ENCODE measurements at regions not wholly inside any gene's neighbourhood (a gene's known extent, or its start where the extent isn't known, plus 50 kb on each side); places are given as distances from the start of the nearest gene placed in this dataset.
A peak's percentile ranks its signal among the peaks of the same experiment; 100 is the strongest.

DNA sequence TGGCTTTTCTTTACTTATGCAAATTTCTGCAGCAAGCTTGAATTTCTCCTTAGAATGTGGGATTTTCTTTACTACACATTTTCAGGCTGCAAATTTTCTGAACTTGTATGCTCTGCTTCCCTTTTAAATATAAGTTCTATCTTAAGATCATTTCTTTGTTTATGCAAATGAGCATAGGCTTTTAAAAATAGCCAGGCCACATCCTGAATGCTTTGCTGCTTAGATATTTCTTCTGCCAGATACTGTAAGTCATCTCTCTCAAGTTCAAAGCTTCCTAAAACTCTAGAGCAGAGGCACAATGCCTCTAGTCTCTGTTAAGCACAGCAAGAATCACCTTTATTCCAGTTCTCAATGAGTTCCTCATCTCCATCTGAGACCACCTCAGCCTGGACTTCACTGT, 685.9 kb upstream of the LRRC4C start:
- Histone ChIP-seq H3K9ac (ENCODE audit: insufficient read depth, low read length) (no peak overlapping the region), H2AFZ (ENCODE audit: low read length) (no peak overlapping the region), H3K4me1 (ENCODE audit: control insufficient read depth, extremely low read depth, insufficient read depth, low read length) (no peaks in the 10 kb centered on the region), H3K27me3 (ENCODE audit: control insufficient read depth, insufficient read depth, low read length) (no peaks in the 10 kb centered on the region), H3K4me3 (replicated peaks in 1 of 4; ENCODE audit: control extremely low read depth in 1 of 4, insufficient read depth in 1 of 4, low read depth in 3 of 4, low read length in 4 of 4) (no peak overlapping the region), H3K79me2 (ENCODE audit: control insufficient read depth, insufficient read depth, low read length) (no peaks in the 10 kb centered on the region), H3K9me3 (ENCODE audit: control insufficient read depth, insufficient read depth, low read depth, low read length) (no peaks in the 10 kb centered on the region), H3K4me2 (ENCODE audit: extremely low read depth, insufficient read depth, low read length) (no peak overlapping the region), H3K36me3 (ENCODE audit: control insufficient read depth, insufficient read depth, low read length) (no peaks in the 10 kb centered on the region), H4K20me1 (ENCODE audit: control insufficient read depth, extremely low read depth, insufficient read depth, low read length) (no peaks in the 10 kb centered on the region), H3K27ac (ENCODE audit: insufficient read depth, low read length) (no peak overlapping the region)
- peak in 1 of 2 donors; percentile 42 for DNase-seq (ENCODE audit: low read depth in 2 of 2)
- TF ChIP-seq, protein P1, sequence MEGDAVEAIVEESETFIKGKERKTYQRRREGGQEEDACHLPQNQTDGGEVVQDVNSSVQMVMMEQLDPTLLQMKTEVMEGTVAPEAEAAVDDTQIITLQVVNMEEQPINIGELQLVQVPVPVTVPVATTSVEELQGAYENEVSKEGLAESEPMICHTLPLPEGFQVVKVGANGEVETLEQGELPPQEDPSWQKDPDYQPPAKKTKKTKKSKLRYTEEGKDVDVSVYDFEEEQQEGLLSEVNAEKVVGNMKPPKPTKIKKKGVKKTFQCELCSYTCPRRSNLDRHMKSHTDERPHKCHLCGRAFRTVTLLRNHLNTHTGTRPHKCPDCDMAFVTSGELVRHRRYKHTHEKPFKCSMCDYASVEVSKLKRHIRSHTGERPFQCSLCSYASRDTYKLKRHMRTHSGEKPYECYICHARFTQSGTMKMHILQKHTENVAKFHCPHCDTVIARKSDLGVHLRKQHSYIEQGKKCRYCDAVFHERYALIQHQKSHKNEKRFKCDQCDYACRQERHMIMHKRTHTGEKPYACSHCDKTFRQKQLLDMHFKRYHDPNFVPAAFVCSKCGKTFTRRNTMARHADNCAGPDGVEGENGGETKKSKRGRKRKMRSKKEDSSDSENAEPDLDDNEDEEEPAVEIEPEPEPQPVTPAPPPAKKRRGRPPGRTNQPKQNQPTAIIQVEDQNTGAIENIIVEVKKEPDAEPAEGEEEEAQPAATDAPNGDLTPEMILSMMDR (conservative IDR thresholded peaks at IDR 0.05 in 1 of 2, IDR thresholded peaks at IDR 0.05 in 1 of 2; ENCODE audit: low read depth in 1 of 2, low read length in 2 of 2), result no peak
- TF ChIP-seq EZH2 (IDR thresholded peaks at IDR 0.05; ENCODE audit: low read length, missing control alignments), result no peak

DNA sequence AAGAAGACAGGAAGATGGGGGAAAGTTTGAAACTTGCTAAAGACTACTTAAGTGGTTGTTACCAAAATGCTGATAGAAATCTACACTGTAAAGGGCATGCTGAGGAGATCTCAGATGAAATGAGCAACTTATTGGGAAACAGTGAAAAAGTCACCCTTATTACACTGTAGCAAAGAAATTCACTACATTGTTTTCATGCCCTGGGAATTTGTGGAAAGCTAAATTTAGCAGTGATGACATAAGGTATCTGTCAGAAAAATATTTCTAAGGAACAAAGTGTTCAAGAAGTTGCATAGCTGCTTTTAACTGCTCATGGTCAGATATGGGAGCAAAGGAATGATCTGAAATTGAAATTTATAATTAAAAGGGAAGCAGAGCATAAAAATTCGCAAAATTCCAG, 702.4 kb upstream of the LRRC4C start:
- Histone ChIP-seq H3K79me2 (ENCODE audit: control insufficient read depth, insufficient read depth, low read length) (no peaks in the 10 kb centered on the region), H3K4me1 (ENCODE audit: control insufficient read depth, extremely low read depth, insufficient read depth, low read length) (no peaks in the 10 kb centered on the region), H2AFZ (ENCODE audit: low read length) (no peak overlapping the region), H3K4me3 (replicated peaks in 1 of 4; ENCODE audit: control extremely low read depth in 1 of 4, insufficient read depth in 1 of 4, low read depth in 3 of 4, low read length in 4 of 4) (no peak overlapping the region), H3K9me3 (ENCODE audit: control insufficient read depth, insufficient read depth, low read depth, low read length) (no peaks in the 10 kb centered on the region), H4K20me1 (ENCODE audit: control insufficient read depth, extremely low read depth, insufficient read depth, low read length) (no peaks in the 10 kb centered on the region), H3K9ac (ENCODE audit: insufficient read depth, low read length) (no peak overlapping the region), H3K27ac (ENCODE audit: insufficient read depth, low read length) (no peak overlapping the region), H3K36me3 (ENCODE audit: control insufficient read depth, insufficient read depth, low read length) (no peaks in the 10 kb centered on the region), H3K27me3 (ENCODE audit: control insufficient read depth, insufficient read depth, low read length) (no peaks in the 10 kb centered on the region), H3K4me2 (ENCODE audit: extremely low read depth, insufficient read depth, low read length) (no peak overlapping the region)
- peak; percentile 3 to 79 for DNase-seq (ENCODE audit: low read depth in 2 of 2)
- TF ChIP-seq, protein P1 (conservative IDR thresholded peaks at IDR 0.05 in 1 of 2, IDR thresholded peaks at IDR 0.05 in 1 of 2; ENCODE audit: low read depth in 1 of 2, low read length in 2 of 2), result no peak
- TF ChIP-seq EZH2 (IDR thresholded peaks at IDR 0.05; ENCODE audit: low read length, missing control alignments), result no peak

DNA sequence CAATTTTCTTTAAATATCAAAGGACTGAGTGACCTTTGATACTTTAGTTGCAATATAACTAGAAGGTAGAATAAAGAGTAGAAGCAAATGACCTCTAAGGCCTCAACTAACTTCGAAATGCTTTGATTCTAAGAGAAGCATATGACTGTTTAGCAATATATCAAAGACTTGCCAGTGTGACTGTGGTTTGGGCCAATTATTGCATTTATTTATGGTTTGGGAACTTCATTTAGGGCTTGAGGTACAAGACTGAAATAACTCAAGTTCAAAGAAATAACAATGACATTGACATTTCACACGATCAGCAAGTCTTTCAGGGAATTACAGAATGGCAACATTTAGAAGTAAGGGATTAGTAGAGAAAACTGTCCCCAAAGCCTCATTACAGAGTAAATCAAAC, 709.7 kb upstream of the LRRC4C start:
- no peaks in the 10 kb centered on the region for H3K36me3 ChIP-seq (ENCODE audit: control insufficient read depth, insufficient read depth, low read length)
- H3K4me3 ChIP-seq (replicated peaks in 1 of 4; ENCODE audit: control extremely low read depth in 1 of 4, insufficient read depth in 1 of 4, low read depth in 3 of 4, low read length in 4 of 4), result no peak overlapping the region
- no peaks in the 10 kb centered on the region for H3K79me2 ChIP-seq (ENCODE audit: control insufficient read depth, insufficient read depth, low read length)
- TF ChIP-seq, protein P1 (conservative IDR thresholded peaks at IDR 0.05 in 1 of 2, IDR thresholded peaks at IDR 0.05 in 1 of 2; ENCODE audit: low read depth in 1 of 2, low read length in 2 of 2), result no peak
- TF ChIP-seq EZH2 (IDR thresholded peaks at IDR 0.05; ENCODE audit: low read length, missing control alignments), result no peak
- no peaks in the 10 kb centered on the region for H3K4me1 ChIP-seq (ENCODE audit: control insufficient read depth, extremely low read depth, insufficient read depth, low read length)
- H3K27ac ChIP-seq (ENCODE audit: insufficient read depth, low read length), result no peak overlapping the region
- no peaks in the 10 kb centered on the region for H3K27me3 ChIP-seq (ENCODE audit: control insufficient read depth, insufficient read depth, low read length)
- no peak overlapping the region for H3K4me2 ChIP-seq (ENCODE audit: extremely low read depth, insufficient read depth, low read length)
- H4K20me1 ChIP-seq (ENCODE audit: control insufficient read depth, extremely low read depth, insufficient read depth, low read length), result no peaks in the 10 kb centered on the region
- H2AFZ ChIP-seq (ENCODE audit: low read length), result no peak overlapping the region
- no peak for DNase-seq (ENCODE audit: low read depth in 2 of 2)
- H3K9me3 ChIP-seq (ENCODE audit: control insufficient read depth, insufficient read depth, low read depth, low read length), result no peaks in the 10 kb centered on the region
- no peak overlapping the region for H3K9ac ChIP-seq (ENCODE audit: insufficient read depth, low read length)
